Omental fat pad (tissue), 3 donors: ENCODE measurements at regions not wholly inside any gene's neighbourhood (a gene's known extent, or its start where the extent isn't known, plus 50 kb on each side); places are given as distances from the start of the nearest gene placed in this dataset.
A peak's percentile ranks its signal among the peaks of the same experiment; 100 is the strongest.

ENCODE experiments used
- ATAC-seq: fragments of 150-250 bp; one replicate; pipeline ENCODE4 v1.9.1; 2016; ENCODE audit warnings: mild to moderate bottlenecking, moderate library complexity; ENCODE audit not compliant: low FRiP score
- DNase-seq: peaks from one replicate; pipeline ENCODE4 v3.0.0-alpha.2; 2019; ENCODE audit warnings: low spot score
- CTCF ChIP-seq, 3 donors: fragments of 450-650 bp; IDR thresholded peaks; one replicate each; pipeline ENCODE4 v1.5.1; 2016 to 2017; ENCODE audit warnings: antibody characterized with exemption in 3 of 3, mild to moderate bottlenecking in 3 of 3, moderate library complexity in 2 of 3

DNA sequence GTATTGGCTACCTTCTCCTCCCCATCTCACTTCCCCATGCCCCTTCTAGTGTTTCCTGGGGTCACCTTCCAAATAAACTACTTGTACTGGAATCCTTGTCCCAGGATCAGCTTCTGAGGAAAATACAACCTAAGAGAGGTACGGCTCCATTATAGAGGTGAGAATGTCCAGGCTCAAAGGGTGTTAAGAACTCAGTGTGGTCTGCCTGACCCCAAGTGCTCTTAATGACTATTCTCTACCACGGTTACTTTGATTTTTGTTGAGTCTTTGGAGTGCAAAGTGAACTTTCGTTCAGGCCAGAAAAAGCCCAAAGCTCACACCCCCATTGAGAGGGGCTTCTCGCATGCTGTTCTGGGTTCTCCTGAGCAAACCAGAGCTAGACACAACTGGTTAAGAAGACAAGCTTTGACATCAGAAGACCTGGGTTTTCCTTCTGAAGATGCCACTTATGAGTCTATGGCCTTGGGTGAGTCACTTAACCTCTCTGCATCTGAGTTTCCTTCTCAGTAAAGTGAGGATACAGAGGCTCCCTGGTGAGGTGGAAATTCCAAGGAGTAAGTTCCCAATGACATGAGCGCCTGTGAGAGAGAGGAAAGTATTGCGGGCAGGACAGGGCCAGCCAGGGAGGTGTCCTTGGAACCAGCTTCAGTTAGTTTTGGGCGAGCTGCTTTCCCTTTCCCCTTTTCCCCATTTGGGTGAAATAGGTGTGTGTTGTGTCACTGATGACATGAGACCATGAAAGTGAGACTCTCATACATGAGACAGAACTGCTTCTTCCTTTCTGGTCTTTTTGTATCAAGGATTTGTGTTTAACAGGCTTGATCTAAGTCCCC is 475.0 kb upstream of the PROK2 start:
- no peak for ATAC-seq
- DNase-seq, result no peak
- TF ChIP-seq CTCF (IDR thresholded peaks at IDR 0.05), result no peak

- DNase-seq (no peak), ATAC-seq (no peak)
- TF ChIP-seq CTCF (IDR thresholded peaks at IDR 0.05), result no peak
Measured at GRCh38 chr3:72258361-72259141, 473.6 kb upstream of the PROK2 start.

DNA sequence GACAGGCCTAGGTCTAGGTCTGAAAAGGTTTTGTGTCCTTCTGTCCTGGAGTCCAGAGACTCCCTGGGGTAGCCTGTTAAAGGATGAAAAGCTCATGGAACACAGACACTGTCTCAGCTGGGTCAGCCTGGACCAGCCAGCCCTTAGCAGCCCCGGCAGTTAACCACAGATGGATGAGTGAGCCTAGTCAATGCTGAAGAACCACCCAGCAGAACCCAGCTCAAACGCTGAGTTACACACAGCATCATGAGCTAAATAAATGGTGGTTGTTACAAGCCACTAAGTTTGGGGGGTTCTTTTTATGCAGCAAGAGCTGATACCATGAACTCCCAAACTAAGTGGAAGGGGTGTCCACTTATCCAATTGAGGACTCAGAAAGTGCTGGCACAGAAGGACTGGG is 472.8 kb upstream of the PROK2 start:
- no peak for TF ChIP-seq CTCF (IDR thresholded peaks at IDR 0.05)
- ATAC-seq, result no peak
- DNase-seq, result no peak

GRCh38 chr3:72257203-72257602 is 472.3 kb upstream of the PROK2 start:
- ATAC-seq, result no peak
- DNase-seq, result no peak
- TF ChIP-seq CTCF (IDR thresholded peaks at IDR 0.05), result no peak

DNA sequence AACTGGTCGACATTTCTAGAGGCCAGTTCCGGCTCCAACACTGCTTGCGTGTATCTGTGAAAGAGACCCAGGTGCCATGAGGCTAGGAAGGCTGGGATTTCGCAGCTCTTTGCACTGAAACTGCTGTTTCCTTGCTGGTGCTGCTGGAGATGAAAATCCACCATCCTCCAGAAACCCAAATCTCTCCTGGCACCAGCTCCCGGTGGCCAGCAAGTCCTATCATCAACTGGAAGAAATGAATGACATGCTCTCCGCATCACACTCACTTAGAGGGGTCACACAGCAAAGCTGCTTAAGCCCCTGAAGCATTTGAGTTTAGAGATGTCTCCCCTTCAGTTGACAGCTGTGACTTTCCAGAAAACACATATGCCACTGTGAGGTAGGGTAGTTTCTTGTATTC is 471.8 kb upstream of the PROK2 start:
- no peak for TF ChIP-seq CTCF (IDR thresholded peaks at IDR 0.05)
- DNase-seq (no peak), ATAC-seq (no peak)

- TF ChIP-seq CTCF (IDR thresholded peaks at IDR 0.05), result no peak
- no peak for DNase-seq
- ATAC-seq, result peak; percentile 16
Measured at GRCh38 chr3:72255791-72256559, 471.0 kb upstream of the PROK2 start.
